ENCODE measurements at regions not wholly inside any gene's neighbourhood (a gene's known extent, or its start where the extent isn't known, plus 50 kb on each side); places are given as distances from the start of the nearest gene placed in this dataset.
"Not testable (repeated sequence)": the region's sequence is repeated elsewhere in the genome, so short reads cannot be mapped to it uniquely, and the experiment has no call there.

DNA sequence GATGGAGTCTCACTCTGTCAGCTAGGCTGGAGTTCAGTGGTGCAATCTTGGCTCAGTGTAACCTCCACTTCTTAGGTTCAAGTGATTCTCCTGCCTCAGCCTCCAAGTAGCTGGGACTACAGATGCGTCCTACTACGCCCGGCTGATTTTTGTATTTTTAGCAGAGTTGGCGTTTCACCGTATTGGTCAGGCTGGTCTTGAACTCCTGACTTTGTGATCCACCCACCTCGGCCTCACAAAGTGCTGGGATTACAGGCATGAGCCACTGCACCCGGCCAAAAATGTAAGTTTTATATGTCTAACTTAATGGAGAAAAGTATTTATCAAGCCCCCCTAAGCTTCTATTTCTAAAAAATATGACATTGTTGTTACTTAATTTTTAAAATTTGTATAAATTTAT is 98.2 kb upstream of the RIOK2 start:
- 84 to 95% (median 94%) methylated on average over 7 of the region's 7 CpGs for WGBS, 3 donors
- H3K4me3 ChIP-seq (ENCODE audit: low read depth in 1 of 3, low read length in 3 of 3), result no peak overlapping the region
- FAIRE-seq (no peak), DNase-seq (no peak)
- H3K27ac ChIP-seq (ENCODE audit: low read depth in 1 of 3, low read length in 2 of 3), result no peak overlapping the region
- H3K36me3 ChIP-seq (ENCODE audit: control insufficient read depth in 3 of 3, insufficient read depth in 2 of 3, low read depth in 1 of 3, low read length in 3 of 3), result no peaks in the 10 kb centered on the region
- no peaks in the 10 kb centered on the region for H3K9me3 ChIP-seq (ENCODE audit: control insufficient read depth in 2 of 2, insufficient read depth in 1 of 2, low read depth in 1 of 2, low read length in 1 of 2)
- H3K27me3 ChIP-seq (ENCODE audit: control insufficient read depth in 3 of 3, insufficient read depth in 3 of 3, low read length in 3 of 3), result no peaks in the 10 kb centered on the region
- H3K4me1 ChIP-seq (ENCODE audit: control insufficient read depth in 3 of 3, insufficient read depth in 2 of 3, low read depth in 1 of 3, low read length in 2 of 3), result no peaks in the 10 kb centered on the region

DNA sequence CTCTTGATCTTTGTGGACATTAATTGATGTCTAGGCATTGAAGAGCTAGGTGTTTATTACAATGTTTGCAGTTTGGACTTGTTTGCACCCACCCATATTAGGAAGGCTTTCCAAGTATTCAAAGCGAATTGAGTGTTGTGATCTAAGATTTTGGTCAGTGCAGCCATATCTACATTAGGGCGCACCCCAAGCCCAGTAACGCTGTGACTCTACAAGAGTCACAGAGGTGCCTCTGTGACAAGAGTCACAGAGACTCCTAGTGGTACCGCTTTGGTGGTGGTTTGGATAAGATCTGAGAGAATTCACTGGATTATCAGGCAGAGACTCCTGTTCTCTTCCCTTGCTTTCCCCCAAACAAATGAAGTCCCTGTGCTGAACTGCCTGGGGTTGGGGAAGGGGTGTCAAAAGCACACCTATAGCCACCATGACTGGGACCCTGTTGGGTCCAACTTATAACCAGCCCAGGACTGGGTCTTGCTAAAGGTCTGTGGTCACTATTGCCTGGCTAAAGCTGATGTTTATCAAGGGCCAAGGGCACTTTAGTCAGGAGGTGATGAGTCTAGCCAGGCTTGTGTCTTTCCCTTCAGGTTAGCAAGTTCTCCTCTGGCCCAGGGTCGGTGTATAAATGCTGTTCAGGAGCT is 114.1 kb upstream of the RIOK2 start:
- FAIRE-seq (no peak), DNase-seq (peak; percentile 27 to 44)
- 17 to 21% (median 19%) methylated on average over 5 of the region's 5 CpGs for whole genome bisulfite sequencing, 3 donors

DNA sequence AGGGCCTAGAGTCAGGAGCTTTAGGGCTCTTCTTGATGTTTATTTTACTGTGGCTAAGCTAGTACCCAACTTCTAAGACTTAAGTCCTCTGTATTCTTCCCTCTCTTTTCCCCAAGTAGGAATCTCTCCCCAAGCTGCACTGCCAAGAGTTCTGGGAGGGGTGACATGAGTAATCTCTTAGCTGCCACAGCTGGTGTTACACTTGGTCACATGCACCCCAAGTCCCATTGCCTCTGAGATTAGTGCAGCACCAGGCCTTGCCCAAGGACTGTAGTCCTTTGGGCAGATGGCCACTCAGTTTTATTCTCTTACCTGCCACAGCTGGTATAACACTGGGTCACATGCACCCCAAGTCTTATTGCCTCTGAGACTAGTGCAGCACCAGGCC is 114.7 kb upstream of the RIOK2 start:
- H3K36me3 ChIP-seq (ENCODE audit: control insufficient read depth in 3 of 3, insufficient read depth in 2 of 3, low read depth in 1 of 3, low read length in 3 of 3), result no peaks in the 10 kb centered on the region
- H3K9me3 ChIP-seq (ENCODE audit: control insufficient read depth in 2 of 2, insufficient read depth in 1 of 2, low read depth in 1 of 2, low read length in 1 of 2), result peaks cover 0 to 6% of the 10 kb centered on the region in 2 donors
- no peaks in the 10 kb centered on the region for H3K27me3 ChIP-seq (ENCODE audit: control insufficient read depth in 3 of 3, insufficient read depth in 3 of 3, low read length in 3 of 3)
- no peak overlapping the region for H3K27ac ChIP-seq (ENCODE audit: low read depth in 1 of 3, low read length in 2 of 3)
- H3K4me3 ChIP-seq (ENCODE audit: low read depth in 1 of 3, low read length in 3 of 3), result no peak overlapping the region
- no peak for DNase-seq
- no peak for FAIRE-seq
- H3K4me1 ChIP-seq (ENCODE audit: control insufficient read depth in 3 of 3, insufficient read depth in 2 of 3, low read depth in 1 of 3, low read length in 2 of 3), result no peaks in the 10 kb centered on the region

More for the DNA sequence above, 114.1 kb upstream of the RIOK2 start:
- Histone ChIP-seq H3K4me3 (ENCODE audit: low read depth in 1 of 3, low read length in 3 of 3) (no peak overlapping the region), H3K36me3 (ENCODE audit: control insufficient read depth in 3 of 3, insufficient read depth in 2 of 3, low read depth in 1 of 3, low read length in 3 of 3) (no peaks in the 10 kb centered on the region), H3K9me3 (ENCODE audit: control insufficient read depth in 2 of 2, insufficient read depth in 1 of 2, low read depth in 1 of 2, low read length in 1 of 2) (peaks cover 0 to 6% of the 10 kb centered on the region in 2 donors), H3K4me1 (ENCODE audit: control insufficient read depth in 3 of 3, insufficient read depth in 2 of 3, low read depth in 1 of 3, low read length in 2 of 3) (no peaks in the 10 kb centered on the region), H3K27me3 (ENCODE audit: control insufficient read depth in 3 of 3, insufficient read depth in 3 of 3, low read length in 3 of 3) (no peaks in the 10 kb centered on the region), H3K27ac (ENCODE audit: low read depth in 1 of 3, low read length in 2 of 3) (no peak overlapping the region)

DNA sequence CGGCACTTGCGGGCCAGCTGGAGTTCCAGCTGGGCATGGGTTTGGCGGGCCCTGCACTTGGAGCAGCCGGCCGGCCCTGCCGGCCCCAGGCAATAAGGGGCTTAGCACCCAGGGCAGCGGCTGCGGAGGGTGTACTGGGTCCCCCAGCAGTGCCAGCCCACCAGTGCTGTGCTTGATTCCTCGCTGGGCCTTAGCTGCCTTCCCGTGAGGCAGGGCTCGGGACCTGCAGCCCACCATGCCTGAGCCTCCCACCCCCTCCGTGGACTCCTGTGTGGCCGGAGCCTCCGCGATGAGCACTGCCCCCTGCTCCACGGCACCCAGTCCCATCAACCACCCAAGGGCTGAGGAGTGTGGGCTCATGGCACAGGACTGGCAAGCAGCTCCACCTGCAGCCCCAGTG is 118.1 kb upstream of the RIOK2 start:
- H3K27ac ChIP-seq (ENCODE audit: low read depth in 1 of 3, low read length in 2 of 3); H3K27me3 ChIP-seq (ENCODE audit: control insufficient read depth in 3 of 3, insufficient read depth in 3 of 3, low read length in 3 of 3); DNase-seq; H3K9me3 ChIP-seq (ENCODE audit: control insufficient read depth in 2 of 2, insufficient read depth in 1 of 2, low read depth in 1 of 2, low read length in 1 of 2); H3K36me3 ChIP-seq (ENCODE audit: control insufficient read depth in 3 of 3, insufficient read depth in 2 of 3, low read depth in 1 of 3, low read length in 3 of 3); H3K4me3 ChIP-seq (ENCODE audit: low read depth in 1 of 3, low read length in 3 of 3); FAIRE-seq; H3K4me1 ChIP-seq (ENCODE audit: control insufficient read depth in 3 of 3, insufficient read depth in 2 of 3, low read depth in 1 of 3, low read length in 2 of 3): not testable (repeated sequence)
- 88 to 94% (median 93%) methylated on average over 13 to 16 of the region's 16 CpGs for WGBS, 3 donors

DNA sequence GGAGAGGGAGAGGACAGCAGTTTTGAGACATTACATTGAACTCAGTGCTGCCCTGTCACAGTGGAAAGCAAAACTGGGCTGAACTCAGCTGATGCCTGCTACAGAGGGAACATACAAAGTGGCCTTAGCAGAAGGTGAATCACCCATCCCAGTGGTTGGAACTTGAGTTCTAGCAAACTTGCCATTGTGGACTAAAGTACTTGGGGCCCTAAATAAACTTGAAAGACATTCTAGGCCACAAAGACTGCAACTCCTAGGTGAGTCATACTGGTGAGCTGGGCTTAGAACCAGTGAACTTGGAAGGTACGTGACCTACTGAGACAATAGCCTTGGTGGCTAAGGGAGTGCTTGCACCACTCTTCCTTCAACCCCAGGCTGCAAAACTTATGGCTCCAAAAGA is 155.7 kb upstream of the RIOK2 start:
- FAIRE-seq (no peak), DNase-seq (no peak)
- Histone ChIP-seq H3K27ac (ENCODE audit: low read depth in 1 of 3, low read length in 2 of 3) (no peak overlapping the region), H3K27me3 (ENCODE audit: control insufficient read depth in 3 of 3, insufficient read depth in 3 of 3, low read length in 3 of 3) (no peaks in the 10 kb centered on the region), H3K36me3 (ENCODE audit: control insufficient read depth in 3 of 3, insufficient read depth in 2 of 3, low read depth in 1 of 3, low read length in 3 of 3) (no peaks in the 10 kb centered on the region), H3K9me3 (ENCODE audit: control insufficient read depth in 2 of 2, insufficient read depth in 1 of 2, low read depth in 1 of 2, low read length in 1 of 2) (peaks cover 0 to 4% of the 10 kb centered on the region in 2 donors), H3K4me1 (ENCODE audit: control insufficient read depth in 3 of 3, insufficient read depth in 2 of 3, low read depth in 1 of 3, low read length in 2 of 3) (no peaks in the 10 kb centered on the region), H3K4me3 (ENCODE audit: low read depth in 1 of 3, low read length in 3 of 3) (no peak overlapping the region)
- WGBS, 3 donors, result 74 to 92% (median 88%) methylated on average over 1 of the region's 1 CpG

DNA sequence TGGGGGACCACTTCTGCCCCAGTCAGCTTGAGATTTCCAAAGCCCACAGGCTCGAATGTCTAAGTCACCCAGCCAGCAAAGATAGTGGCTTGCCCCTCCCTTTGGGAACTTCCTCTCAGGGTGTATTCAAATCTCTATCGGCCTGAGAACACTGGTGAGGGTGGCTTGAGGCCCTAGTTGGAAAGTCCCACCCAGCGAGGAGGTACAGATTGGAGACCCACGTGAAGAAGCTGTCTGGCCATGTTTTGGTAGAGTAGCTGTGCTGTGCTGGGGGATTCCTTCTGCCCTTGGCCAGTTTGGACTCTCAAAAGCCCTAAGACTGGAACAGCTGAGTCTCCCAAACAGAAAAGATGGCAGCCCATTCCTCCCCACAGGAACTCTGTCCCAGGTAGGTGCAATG is 172.7 kb upstream of the RIOK2 start:
- WGBS, 3 donors, result 63 to 71% (median 64%) methylated on average over 4 of the region's 4 CpGs
- Histone ChIP-seq H3K4me3 (ENCODE audit: low read depth in 1 of 3, low read length in 3 of 3) (no peak overlapping the region), H3K36me3 (ENCODE audit: control insufficient read depth in 3 of 3, insufficient read depth in 2 of 3, low read depth in 1 of 3, low read length in 3 of 3) (no peaks in the 10 kb centered on the region), H3K9me3 (ENCODE audit: control insufficient read depth in 2 of 2, insufficient read depth in 1 of 2, low read depth in 1 of 2, low read length in 1 of 2) (peaks cover 1 to 12% of the 10 kb centered on the region in 2 donors), H3K27ac (ENCODE audit: low read depth in 1 of 3, low read length in 2 of 3) (no peak overlapping the region), H3K27me3 (ENCODE audit: control insufficient read depth in 3 of 3, insufficient read depth in 3 of 3, low read length in 3 of 3) (no peaks in the 10 kb centered on the region), H3K4me1 (ENCODE audit: control insufficient read depth in 3 of 3, insufficient read depth in 2 of 3, low read depth in 1 of 3, low read length in 2 of 3) (no peaks in the 10 kb centered on the region)
- FAIRE-seq (no peak), DNase-seq (no peak)

DNA sequence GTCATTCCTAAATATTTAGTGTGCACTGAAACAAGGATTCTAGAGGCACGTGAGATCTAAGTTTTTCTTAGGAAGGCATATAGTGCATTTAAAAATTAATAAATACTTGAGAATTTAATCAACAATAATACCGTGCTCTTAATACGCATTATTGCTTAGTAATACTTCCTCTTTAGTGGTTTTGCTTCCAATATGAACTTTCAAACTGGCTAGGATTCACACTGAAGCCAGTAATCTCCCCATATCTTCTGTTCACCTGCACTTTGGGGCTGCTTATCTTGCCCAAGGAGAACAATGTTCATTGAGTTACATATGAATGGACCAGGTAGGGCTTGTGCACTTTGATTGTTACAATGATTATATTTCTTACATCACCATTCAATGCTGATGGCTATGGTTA is 180.5 kb upstream of the RIOK2 start:
- Histone ChIP-seq H3K27me3 (ENCODE audit: control insufficient read depth in 3 of 3, insufficient read depth in 3 of 3, low read length in 3 of 3) (no peaks in the 10 kb centered on the region), H3K27ac (ENCODE audit: low read depth in 1 of 3, low read length in 2 of 3) (no peak overlapping the region), H3K4me3 (ENCODE audit: low read depth in 1 of 3, low read length in 3 of 3) (no peak overlapping the region), H3K9me3 (ENCODE audit: control insufficient read depth in 2 of 2, insufficient read depth in 1 of 2, low read depth in 1 of 2, low read length in 1 of 2) (peaks cover 1 to 3% of the 10 kb centered on the region in 2 donors), H3K4me1 (ENCODE audit: control insufficient read depth in 3 of 3, insufficient read depth in 2 of 3, low read depth in 1 of 3, low read length in 2 of 3) (no peaks in the 10 kb centered on the region), H3K36me3 (ENCODE audit: control insufficient read depth in 3 of 3, insufficient read depth in 2 of 3, low read depth in 1 of 3, low read length in 3 of 3) (no peaks in the 10 kb centered on the region)
- FAIRE-seq, result no peak
- DNase-seq, result peak in 1 of 2 donors; percentile 2
- WGBS, 3 donors, result 64 to 70% (median 67%) methylated on average over 3 of the region's 3 CpGs

DNA sequence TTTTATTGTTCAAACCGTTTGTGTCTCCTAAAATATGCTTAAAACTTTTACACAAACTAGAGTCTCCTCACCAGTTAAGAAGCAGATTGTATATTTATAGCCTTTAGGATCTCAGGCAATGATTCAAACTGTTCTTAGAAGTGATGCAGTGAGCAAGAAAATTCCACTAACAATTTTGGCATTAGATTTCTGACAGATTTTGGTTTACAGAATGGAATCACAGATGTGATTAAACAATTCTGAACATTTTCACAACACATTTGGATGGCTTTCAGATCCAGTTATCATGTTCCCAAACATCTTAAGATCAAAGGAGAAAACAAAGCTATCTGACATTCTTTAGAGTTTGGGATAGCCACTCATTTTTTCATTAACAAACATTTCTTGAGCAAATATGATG is 181.7 kb upstream of the RIOK2 start:
- H3K36me3 ChIP-seq (ENCODE audit: control insufficient read depth in 3 of 3, insufficient read depth in 2 of 3, low read depth in 1 of 3, low read length in 3 of 3), result no peaks in the 10 kb centered on the region
- no peaks in the 10 kb centered on the region for H3K4me1 ChIP-seq (ENCODE audit: control insufficient read depth in 3 of 3, insufficient read depth in 2 of 3, low read depth in 1 of 3, low read length in 2 of 3)
- no peak for FAIRE-seq
- H3K27ac ChIP-seq (ENCODE audit: low read depth in 1 of 3, low read length in 2 of 3), result no peak overlapping the region
- H3K4me3 ChIP-seq (ENCODE audit: low read depth in 1 of 3, low read length in 3 of 3), result no peak overlapping the region
- WGBS, 3 donors, result 18 to 39% (median 32%) methylated on average over 1 of the region's 1 CpG
- H3K27me3 ChIP-seq (ENCODE audit: control insufficient read depth in 3 of 3, insufficient read depth in 3 of 3, low read length in 3 of 3), result no peaks in the 10 kb centered on the region
- no peaks in the 10 kb centered on the region for H3K9me3 ChIP-seq (ENCODE audit: control insufficient read depth in 2 of 2, insufficient read depth in 1 of 2, low read depth in 1 of 2, low read length in 1 of 2)
- DNase-seq, result no peak

DNA sequence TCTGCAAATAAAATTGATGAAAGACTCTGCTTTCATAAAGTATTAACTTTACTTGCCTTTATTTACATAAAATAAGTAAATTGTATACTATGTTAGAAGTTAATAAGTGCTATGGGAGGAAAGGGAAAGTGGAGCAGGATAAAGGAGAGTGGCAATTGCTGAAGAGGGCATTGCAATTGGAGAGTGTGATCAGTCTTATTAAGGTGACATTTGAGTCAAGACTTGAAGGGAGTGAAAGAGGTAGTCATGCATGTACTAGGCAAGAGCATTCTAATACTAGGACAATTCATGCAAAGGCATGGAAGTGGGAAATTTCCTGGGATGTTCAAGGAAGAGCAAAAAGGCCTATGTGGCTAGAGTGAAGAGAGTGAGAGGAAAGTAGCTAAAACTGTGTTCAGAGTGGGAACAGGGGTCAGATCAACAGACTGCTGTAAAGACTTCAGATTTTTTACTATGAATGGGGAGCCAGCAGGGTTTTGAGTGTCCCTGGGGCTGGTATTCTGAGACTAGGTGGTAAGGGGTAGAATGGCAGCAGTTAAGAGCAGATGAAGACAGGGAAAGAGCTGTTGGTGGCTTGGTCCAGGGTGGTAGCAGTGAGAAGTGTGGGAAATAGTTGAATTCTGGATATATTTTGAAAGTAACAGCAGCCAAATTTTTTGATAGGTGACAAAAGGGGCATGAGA is 182.3 kb upstream of the RIOK2 start:
- no peaks in the 10 kb centered on the region for H3K36me3 ChIP-seq (ENCODE audit: control insufficient read depth in 3 of 3, insufficient read depth in 2 of 3, low read depth in 1 of 3, low read length in 3 of 3)
- H3K27me3 ChIP-seq (ENCODE audit: control insufficient read depth in 3 of 3, insufficient read depth in 3 of 3, low read length in 3 of 3), result no peaks in the 10 kb centered on the region
- no peak overlapping the region for H3K27ac ChIP-seq (ENCODE audit: low read depth in 1 of 3, low read length in 2 of 3)
- no peak for FAIRE-seq
- H3K9me3 ChIP-seq (ENCODE audit: control insufficient read depth in 2 of 2, insufficient read depth in 1 of 2, low read depth in 1 of 2, low read length in 1 of 2), result no peaks in the 10 kb centered on the region
- H3K4me1 ChIP-seq (ENCODE audit: control insufficient read depth in 3 of 3, insufficient read depth in 2 of 3, low read depth in 1 of 3, low read length in 2 of 3), result no peaks in the 10 kb centered on the region
- H3K4me3 ChIP-seq (ENCODE audit: low read depth in 1 of 3, low read length in 3 of 3), result no peak overlapping the region
- DNase-seq, result no peak
